ENCODE measurements at regions not wholly inside any gene's neighbourhood (a gene's known extent, or its start where the extent isn't known, plus 50 kb on each side); places are given as distances from the start of the nearest gene placed in this dataset.
"Not testable (repeated sequence)": the region's sequence is repeated elsewhere in the genome, so short reads cannot be mapped to it uniquely, and the experiment has no call there.

DNA sequence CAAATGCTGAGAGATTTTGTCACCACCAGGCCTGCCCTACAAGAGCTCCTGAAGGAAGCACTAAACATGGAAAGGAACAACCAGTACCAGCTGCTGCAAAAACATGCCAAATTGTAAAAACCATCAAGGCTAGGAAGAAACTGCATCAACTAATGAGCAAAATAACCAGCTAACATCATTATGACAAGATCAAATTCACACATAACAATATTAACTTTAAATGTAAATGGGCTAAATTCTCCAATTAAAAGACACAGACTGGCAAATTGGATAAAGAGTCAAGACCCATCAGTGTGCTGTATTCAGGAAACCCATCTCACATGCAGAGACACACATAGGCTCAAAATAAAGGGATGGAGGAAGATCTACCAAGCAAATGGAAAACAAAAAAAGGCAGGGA lies 222.8 kb upstream of the CCL2 start:
- not testable (repeated sequence) for TF ChIP-seq CHD4 (IDR thresholded peaks at IDR 0.05); CEBPB (IDR thresholded peaks at IDR 0.05; ENCODE audit: borderline replicate concordance in 1 of 2, low read depth in 2 of 2, low read length in 2 of 2); POLR2A (IDR thresholded peaks at IDR 0.05; ENCODE audit: low read depth, low read length); TAF1 (IDR thresholded peaks at IDR 0.05; ENCODE audit: borderline replicate concordance, low read depth, low read length); CTCF (IDR thresholded peaks at IDR 0.05 in 2 of 3, conservative IDR thresholded peaks at IDR 0.05 in 1 of 3; ENCODE audit: control insufficient read depth in 2 of 3, extremely low read depth in 1 of 3, insufficient read depth in 1 of 3, low read depth in 3 of 3, low read length in 3 of 3); MTA3 (IDR thresholded peaks at IDR 0.05; ENCODE audit: borderline replicate concordance, low read length); SREBF2 (IDR thresholded peaks at IDR 0.05; ENCODE audit: low read length); POLR2AphosphoS5 (IDR thresholded peaks at IDR 0.05; ENCODE audit: low read length); HDAC6 (IDR thresholded peaks at IDR 0.05; ENCODE audit: unreplicated experiment); CHD2 (IDR thresholded peaks at IDR 0.05; ENCODE audit: borderline replicate concordance, low read depth, low read length); FOXK2 (IDR thresholded peaks at IDR 0.05); NR2C2 (IDR thresholded peaks at IDR 0.05; ENCODE audit: borderline replicate concordance, control insufficient read depth, insufficient read length, low read depth)
- TF ChIP-seq, protein P1, sequence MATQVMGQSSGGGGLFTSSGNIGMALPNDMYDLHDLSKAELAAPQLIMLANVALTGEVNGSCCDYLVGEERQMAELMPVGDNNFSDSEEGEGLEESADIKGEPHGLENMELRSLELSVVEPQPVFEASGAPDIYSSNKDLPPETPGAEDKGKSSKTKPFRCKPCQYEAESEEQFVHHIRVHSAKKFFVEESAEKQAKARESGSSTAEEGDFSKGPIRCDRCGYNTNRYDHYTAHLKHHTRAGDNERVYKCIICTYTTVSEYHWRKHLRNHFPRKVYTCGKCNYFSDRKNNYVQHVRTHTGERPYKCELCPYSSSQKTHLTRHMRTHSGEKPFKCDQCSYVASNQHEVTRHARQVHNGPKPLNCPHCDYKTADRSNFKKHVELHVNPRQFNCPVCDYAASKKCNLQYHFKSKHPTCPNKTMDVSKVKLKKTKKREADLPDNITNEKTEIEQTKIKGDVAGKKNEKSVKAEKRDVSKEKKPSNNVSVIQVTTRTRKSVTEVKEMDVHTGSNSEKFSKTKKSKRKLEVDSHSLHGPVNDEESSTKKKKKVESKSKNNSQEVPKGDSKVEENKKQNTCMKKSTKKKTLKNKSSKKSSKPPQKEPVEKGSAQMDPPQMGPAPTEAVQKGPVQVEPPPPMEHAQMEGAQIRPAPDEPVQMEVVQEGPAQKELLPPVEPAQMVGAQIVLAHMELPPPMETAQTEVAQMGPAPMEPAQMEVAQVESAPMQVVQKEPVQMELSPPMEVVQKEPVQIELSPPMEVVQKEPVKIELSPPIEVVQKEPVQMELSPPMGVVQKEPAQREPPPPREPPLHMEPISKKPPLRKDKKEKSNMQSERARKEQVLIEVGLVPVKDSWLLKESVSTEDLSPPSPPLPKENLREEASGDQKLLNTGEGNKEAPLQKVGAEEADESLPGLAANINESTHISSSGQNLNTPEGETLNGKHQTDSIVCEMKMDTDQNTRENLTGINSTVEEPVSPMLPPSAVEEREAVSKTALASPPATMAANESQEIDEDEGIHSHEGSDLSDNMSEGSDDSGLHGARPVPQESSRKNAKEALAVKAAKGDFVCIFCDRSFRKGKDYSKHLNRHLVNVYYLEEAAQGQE (IDR thresholded peaks at IDR 0.05; ENCODE audit: low read depth, low read length): not testable (repeated sequence)

Measured in GM12878 (cell line).